Immature natural killer cell (primary cell): ENCODE measurements at regions not wholly inside any gene's neighbourhood (a gene's known extent, or its start where the extent isn't known, plus 50 kb on each side); places are given as distances from the start of the nearest gene placed in this dataset.

Experiments used
- DNase-seq, 3 donors: peaks; one replicate each; pipeline ENCODE4 v3.0.0; 2022; ENCODE audit warnings: mixed read lengths in 1 of 3
- H3K27ac Mint-ChIP-seq, 6 donors: one replicate each; pipeline ENCODE4 v1.8.0; 2020; ENCODE audit warnings: mixed read lengths in 6 of 6, mild to moderate bottlenecking in 5 of 6, inconsistent platforms in 4 of 6, moderate library complexity in 3 of 6
- H3K27me3 Mint-ChIP-seq, 3 donors: one replicate each; pipeline ENCODE4 v1.8.0; 2020 to 2021; ENCODE audit warnings: low read depth in 3 of 3, mild to moderate bottlenecking in 3 of 3, mixed read lengths in 3 of 3, moderate library complexity in 3 of 3, inconsistent platforms in 1 of 3
- H3K36me3 Mint-ChIP-seq, 3 donors: one replicate each; pipeline ENCODE4 v1.8.0; 2020; ENCODE audit warnings: mixed read lengths in 3 of 3, inconsistent platforms in 2 of 3, mild to moderate bottlenecking in 2 of 3
- H3K4me1 Mint-ChIP-seq, 2 donors: one replicate each; pipeline ENCODE4 v1.8.0; 2020; ENCODE audit warnings: inconsistent platforms in 2 of 2, mild to moderate bottlenecking in 2 of 2, mixed read lengths in 2 of 2, moderate library complexity in 1 of 2
- H3K4me3 Mint-ChIP-seq, 5 donors: one replicate each; pipeline ENCODE4 v1.8.0; 2020; ENCODE audit warnings: mild to moderate bottlenecking in 5 of 5, mixed read lengths in 5 of 5, inconsistent platforms in 3 of 5, moderate library complexity in 3 of 5
- H3K9me3 Mint-ChIP-seq, 6 donors: one replicate each; pipeline ENCODE4 v1.8.0; 2020; ENCODE audit warnings: mild to moderate bottlenecking in 6 of 6, mixed read lengths in 6 of 6, inconsistent platforms in 4 of 6, moderate library complexity in 3 of 6

DNA sequence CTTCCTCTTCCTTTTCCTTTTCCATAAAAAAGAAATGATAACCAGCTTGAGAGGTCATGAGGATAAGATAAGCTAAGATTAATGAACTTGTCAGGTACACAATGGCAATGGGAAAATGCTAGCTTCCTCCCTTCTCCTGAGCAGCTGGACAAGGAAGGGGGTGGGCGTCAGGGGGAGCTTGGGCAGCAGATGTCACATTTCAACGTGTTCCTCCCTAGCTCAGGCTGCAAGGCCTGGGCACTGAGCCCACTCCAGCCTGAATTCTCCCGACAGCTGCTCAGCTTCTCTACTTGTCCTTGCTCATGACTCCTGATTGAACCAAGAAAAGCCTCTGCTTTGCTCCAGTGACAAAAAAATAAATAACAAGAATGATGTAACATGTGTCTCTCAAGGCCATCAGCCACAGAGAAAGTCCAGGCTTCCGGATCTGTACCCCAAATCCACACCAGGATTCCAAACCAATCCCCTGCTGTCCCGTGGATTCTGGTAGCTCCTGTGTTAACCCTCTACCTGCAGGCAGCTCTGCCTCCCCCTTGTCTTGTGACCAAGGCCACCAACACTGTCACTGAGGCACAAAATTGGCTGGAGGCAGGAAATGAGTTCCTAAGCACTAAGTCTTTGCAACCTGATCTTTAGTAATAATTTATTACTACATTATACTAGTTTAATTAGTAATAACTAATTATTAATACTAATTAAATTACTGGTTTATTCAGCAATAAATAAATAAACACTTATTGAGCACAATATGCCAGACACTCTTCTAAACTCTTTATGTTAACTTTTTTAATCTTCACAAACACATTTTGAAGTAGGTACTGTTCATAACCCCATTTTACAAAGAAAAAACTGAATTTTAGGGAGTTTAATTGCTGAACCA lies 146.5 kb downstream of the CCDC34 start:
- peaks cover 0 to 3% (median 2%) of the 10 kb centered on the region in 3 donors for H3K27me3 Mint-ChIP-seq
- H3K4me1 Mint-ChIP-seq: no peaks in the 10 kb centered on the region
- no peak overlapping the region for H3K27ac Mint-ChIP-seq
- no peaks in the 10 kb centered on the region for H3K36me3 Mint-ChIP-seq
- no peak for DNase-seq
- H3K9me3 Mint-ChIP-seq: peaks cover 0 to 4% (median 0%) of the 10 kb centered on the region in 6 donors
- H3K4me3 Mint-ChIP-seq: no peak overlapping the region

DNA sequence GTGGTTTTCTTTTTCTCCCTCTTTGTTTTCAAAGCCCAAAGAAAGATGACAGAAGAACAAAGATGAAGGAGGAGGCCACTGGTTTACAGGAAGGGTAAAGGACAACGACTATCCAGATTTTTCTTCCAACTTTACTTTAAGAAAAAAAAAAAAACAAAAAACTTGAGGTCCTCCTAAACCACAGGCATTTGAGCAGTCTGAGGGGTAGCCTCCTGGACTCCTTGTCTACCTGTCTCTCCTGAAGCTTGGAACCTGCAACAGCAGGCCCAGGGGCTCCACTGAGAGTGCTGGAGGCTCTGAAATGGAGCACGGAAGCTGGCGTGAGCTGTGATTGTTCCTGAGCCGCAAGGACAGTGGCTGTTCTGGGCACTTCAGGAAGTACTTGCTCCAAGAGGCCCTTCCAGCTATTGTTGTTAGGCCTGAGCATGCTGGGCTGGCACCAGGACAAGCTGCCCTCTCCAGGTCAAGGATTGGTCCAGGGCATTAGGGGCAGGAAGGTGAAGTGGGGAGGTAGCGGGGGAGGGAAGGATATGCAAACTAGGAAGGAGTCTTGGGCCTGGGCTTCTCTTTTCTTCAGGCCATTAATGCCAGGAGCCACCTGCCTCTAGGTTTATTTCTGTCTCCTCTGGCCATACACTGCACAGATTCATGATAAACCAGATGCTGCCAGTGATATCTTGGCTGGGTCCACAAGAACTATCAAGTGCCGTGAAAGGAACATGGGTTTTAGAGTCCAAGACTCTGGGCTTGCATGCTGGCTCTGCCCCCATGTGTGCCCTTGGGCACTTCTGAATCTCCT lies 147.3 kb downstream of the CCDC34 start:
- DNase-seq: no peak
- Mint-ChIP-seq H3K36me3 (no peaks in the 10 kb centered on the region), H3K4me3 (no peak overlapping the region), H3K27ac (no peak overlapping the region), H3K4me1 (no peaks in the 10 kb centered on the region), H3K9me3 (peaks cover 0 to 4% (median 0%) of the 10 kb centered on the region in 6 donors), H3K27me3 (peaks cover 0 to 3% (median 2%) of the 10 kb centered on the region in 3 donors)

DNA sequence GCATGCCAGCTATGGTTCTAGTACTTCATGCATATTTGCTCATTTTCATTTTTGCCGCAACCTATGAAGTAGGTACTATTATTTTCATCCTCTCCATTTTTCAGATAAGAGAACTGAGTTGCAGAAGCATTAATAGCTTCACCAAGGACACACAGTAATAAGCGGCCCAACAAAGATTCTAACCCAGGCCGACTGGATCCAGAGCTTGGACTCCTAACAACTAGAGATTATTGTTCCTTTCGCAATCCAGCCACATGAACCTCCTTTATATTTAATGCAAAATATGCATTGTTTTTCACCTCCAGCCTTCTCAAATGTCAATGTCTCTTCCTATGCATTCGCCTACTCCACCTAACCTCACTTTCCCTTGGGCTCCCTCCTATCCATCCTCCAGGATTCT lies 148.3 kb downstream of the CCDC34 start:
- Mint-ChIP-seq H3K4me1 (no peaks in the 10 kb centered on the region), H3K4me3 (no peak overlapping the region), H3K9me3 (peaks cover 0 to 4% (median 0%) of the 10 kb centered on the region in 6 donors), H3K36me3 (no peaks in the 10 kb centered on the region), H3K27me3 (peaks cover 0 to 3% (median 2%) of the 10 kb centered on the region in 3 donors), H3K27ac (no peak overlapping the region)
- DNase-seq: no peak

DNA sequence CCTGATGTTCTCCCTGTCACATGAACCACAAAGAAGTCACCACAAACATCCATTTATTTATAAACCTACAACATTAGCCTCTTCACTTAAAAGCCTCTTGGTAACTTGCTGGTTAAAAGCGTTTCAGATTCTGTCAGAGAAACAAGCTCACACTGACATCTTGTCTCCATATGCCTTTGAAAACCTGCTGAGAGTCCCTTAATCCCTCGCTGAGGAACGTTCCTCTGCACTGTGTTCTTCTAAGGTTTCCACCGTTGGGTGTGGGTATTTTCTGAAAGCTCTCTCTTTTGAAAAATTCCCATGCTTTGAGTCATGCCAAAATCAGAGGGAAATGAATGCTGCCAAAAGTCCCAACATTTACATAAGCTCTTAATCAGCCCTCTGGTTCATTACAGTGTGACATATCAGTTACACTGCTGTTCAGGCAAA lies 149.8 kb downstream of the CCDC34 start:
- H3K4me1 Mint-ChIP-seq: no peaks in the 10 kb centered on the region
- peaks cover 0 to 5% (median 2%) of the 10 kb centered on the region in 3 donors for H3K27me3 Mint-ChIP-seq
- no peak overlapping the region for H3K4me3 Mint-ChIP-seq
- DNase-seq: no peak
- H3K36me3 Mint-ChIP-seq: peaks cover 0 to 3% (median 0%) of the 10 kb centered on the region in 3 donors
- no peak overlapping the region for H3K27ac Mint-ChIP-seq
- H3K9me3 Mint-ChIP-seq: peaks cover 0 to 4% (median 0%) of the 10 kb centered on the region in 6 donors

DNA sequence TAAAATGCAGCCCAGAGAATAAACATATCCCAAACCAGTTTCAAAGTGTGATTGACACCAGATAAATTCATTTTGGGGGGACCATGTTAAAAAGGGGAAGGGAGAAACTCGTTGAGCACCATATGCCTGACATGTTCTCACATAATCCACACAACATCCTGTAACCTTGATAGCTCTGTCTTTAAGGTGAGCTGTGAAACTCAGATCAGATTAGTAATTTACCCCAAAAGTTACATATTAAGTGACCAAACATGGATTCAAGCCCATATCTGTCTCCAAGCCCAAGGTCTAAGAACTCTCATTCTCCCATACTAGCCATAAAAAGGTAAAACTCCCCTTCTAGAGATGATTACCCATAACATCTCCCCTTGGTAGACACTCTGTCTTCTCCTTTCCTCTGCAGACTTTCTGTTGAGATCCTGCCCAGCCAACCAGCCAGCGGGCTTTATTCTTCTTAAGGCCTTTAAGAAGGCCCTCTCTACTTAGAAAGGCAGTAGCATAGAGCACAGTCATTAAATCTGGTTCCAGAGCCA lies 150.7 kb downstream of the CCDC34 start:
- Mint-ChIP-seq H3K4me1 (no peaks in the 10 kb centered on the region), H3K36me3 (peaks cover 0 to 3% (median 0%) of the 10 kb centered on the region in 3 donors), H3K27ac (no peak overlapping the region), H3K9me3 (peaks cover 0 to 4% (median 0%) of the 10 kb centered on the region in 6 donors), H3K27me3 (peaks cover 0 to 5% (median 2%) of the 10 kb centered on the region in 3 donors), H3K4me3 (no peak overlapping the region)
- no peak for DNase-seq

DNA sequence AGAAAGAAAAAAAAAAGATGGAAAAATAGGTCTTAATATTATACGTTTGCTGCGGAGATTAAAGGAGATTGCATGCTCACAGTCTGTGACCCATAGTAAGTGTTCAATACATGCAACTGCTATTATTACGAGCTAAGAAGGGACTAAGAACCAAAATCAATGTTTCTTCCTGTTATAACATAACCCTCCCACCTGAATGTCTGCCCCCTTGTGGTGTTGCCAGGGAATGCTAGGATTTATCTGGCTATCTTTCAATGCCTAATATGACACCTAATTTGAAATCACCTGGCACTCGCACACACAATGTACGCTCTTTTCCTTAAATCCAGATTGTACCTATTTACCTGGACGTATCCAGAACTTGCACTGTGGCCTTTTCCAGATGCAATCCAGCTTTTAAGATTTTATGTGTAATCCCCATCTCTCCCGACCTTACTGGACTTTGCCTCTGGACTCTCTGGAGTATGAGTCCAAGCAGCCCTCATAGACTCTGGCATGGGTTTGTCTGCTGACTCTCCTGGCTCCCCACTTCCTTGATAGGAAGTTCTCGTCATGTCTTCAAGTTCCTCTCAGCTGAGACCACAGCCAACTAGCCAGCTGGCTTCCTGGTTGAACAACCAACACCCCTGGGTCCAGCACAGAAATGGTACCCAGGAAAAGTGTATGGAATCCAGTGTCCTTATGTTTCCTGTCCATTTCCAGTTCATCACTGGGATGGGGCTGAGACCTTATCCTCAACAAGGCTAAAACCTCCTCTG lies 151.5 kb downstream of the CCDC34 start:
- Mint-ChIP-seq H3K4me3 (no peak overlapping the region), H3K9me3 (peaks cover 0 to 4% (median 0%) of the 10 kb centered on the region in 6 donors), H3K4me1 (no peaks in the 10 kb centered on the region), H3K27ac (no peak overlapping the region), H3K36me3 (peaks cover 0 to 3% (median 0%) of the 10 kb centered on the region in 3 donors), H3K27me3 (peaks cover 0 to 5% (median 2%) of the 10 kb centered on the region in 3 donors)
- DNase-seq: no peak

DNA sequence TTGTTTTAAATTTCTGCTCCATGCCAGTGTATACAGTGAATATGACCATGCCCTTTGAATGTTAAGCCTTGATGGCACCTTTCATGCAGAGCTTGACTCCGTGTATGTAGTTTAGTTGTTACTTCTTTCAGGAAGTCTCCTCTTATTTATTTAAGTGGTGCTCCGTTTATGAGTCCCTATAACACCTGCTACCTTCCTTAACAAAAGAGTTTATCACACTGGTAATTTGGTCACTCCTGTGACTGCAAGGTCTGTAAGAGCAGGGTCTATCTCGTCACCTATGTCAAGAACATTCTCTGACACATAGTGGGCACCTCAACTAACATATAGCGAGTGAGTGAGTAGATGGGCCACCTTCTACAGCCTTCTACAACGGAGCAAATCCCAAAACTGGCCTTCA lies 152.5 kb downstream of the CCDC34 start:
- H3K4me1 Mint-ChIP-seq: no peaks in the 10 kb centered on the region
- no peak overlapping the region for H3K27ac Mint-ChIP-seq
- H3K27me3 Mint-ChIP-seq: peaks cover 0 to 7% (median 0%) of the 10 kb centered on the region in 3 donors
- DNase-seq: no peak
- peaks cover 0 to 3% (median 0%) of the 10 kb centered on the region in 3 donors for H3K36me3 Mint-ChIP-seq
- H3K4me3 Mint-ChIP-seq: no peak overlapping the region
- peaks cover 0 to 4% (median 0%) of the 10 kb centered on the region in 6 donors for H3K9me3 Mint-ChIP-seq

DNA sequence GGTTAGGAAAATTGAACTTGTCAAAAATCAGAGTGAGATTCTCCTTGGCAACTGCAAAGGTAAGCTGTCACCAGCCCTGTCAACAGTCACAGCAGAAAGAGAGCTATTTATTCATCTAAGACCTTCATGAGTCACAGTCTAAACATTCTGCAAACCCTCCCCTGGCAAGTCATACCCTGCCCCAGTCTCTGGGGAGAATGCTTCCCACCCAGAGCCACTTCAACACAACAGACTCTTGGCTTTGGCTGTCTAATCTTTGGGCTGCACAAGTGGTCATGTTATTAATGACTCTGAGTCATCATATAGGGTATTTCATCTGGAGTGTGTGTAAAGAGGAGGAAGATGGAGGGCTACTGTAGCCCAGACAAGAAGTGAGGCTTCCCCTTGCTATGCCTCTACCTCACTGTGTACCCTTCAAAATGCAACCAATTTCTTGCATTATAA lies 153.4 kb downstream of the CCDC34 start:
- no peak for DNase-seq
- Mint-ChIP-seq H3K27ac (no peak overlapping the region), H3K36me3 (peaks cover 0 to 3% (median 0%) of the 10 kb centered on the region in 3 donors), H3K9me3 (peaks cover 0 to 4% (median 0%) of the 10 kb centered on the region in 6 donors), H3K4me1 (no peaks in the 10 kb centered on the region), H3K27me3 (peaks cover 0 to 7% (median 0%) of the 10 kb centered on the region in 3 donors), H3K4me3 (no peak overlapping the region)

DNA sequence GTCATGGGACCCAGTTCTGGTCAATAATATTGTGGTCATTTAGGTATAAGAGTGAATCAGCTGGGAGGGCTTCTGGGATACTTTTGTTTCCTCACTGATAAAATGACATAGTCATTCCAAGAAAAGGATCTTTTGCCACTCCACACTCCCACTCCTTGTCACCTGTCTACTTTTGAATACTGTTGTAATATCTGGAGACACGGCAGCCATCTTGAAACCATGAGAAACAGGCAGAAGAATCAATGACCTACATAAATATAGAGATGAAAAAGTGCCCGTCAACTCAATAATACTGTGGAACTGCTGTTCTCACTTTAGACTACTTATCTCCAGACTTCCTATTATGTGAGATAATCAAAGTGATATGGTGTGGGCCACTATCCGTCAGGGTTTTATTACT lies 154.2 kb downstream of the CCDC34 start:
- Mint-ChIP-seq H3K27ac (no peak overlapping the region), H3K4me1 (no peaks in the 10 kb centered on the region), H3K9me3 (peaks cover 0 to 4% (median 0%) of the 10 kb centered on the region in 6 donors), H3K4me3 (no peak overlapping the region), H3K27me3 (peaks cover 0 to 7% (median 0%) of the 10 kb centered on the region in 3 donors), H3K36me3 (peaks cover 0 to 3% (median 0%) of the 10 kb centered on the region in 3 donors)
- DNase-seq: no peak

DNA sequence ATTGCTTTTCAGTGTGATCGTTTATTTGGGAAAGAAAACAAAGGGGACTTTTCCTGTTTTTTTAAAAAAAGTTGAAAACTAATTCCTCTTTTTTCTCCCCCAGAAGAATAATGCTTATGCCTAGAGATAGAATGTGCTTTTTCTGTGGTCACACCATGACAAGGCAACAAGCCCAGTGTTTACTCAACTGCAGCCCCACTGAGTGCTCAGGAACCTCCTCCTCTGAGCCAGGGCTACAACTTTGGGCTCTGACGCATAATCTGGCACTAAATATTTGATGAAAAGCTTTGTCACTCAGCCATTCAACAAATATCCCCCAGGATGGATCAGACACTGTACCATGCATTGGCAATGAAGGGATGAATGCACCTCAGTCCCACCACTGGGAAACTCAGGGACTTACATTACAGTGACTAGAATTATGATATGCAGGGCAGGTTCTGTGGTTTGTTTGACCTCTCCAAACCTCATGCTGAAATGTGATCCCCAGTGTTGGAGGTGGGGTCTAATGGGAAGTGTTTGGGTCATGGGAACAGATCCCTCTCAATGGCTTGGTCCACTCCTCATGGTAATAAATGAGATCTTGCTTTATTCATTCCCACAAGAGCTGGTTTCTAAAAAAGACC lies 155.9 kb downstream of the CCDC34 start:
- H3K36me3 Mint-ChIP-seq: peaks cover 0 to 3% (median 0%) of the 10 kb centered on the region in 3 donors

DNA sequence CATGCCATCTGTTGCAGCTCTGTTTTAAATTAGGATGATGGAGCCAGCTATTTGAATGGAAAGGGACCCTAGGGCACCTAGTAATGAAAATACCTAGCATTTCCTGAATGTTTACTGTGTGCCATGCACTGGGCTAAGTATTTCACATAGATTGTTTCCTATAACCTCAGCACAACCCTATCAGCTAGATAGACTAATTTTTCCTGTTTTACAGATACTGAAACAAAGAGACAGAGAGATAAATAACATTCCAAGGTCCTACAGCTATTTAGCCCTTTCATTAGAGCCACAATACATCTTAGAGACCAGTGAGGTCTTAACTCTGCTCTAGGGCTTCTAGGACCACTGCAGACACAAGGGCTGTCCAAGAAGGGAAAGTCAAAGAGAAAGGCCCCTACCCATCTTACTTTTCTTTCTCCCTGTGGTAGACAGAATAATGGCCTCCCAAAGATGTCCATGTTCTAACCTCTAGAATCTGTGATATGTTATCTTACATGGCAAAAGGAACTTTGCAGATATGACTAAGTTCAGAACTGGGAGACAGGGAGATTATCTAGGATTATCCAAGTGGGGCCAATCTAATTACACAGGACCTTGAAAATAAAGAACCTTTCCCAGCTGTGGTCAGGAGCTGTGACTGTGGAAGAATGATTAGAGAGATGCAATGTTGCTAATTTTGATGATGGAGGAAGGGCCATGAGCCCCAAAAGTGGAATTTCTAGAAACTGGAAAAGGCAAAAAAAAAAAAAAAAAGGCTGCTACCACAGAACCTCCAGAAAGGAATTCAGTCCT lies 157.0 kb downstream of the CCDC34 start:
- peaks cover 2 to 4% (median 3%) of the 10 kb centered on the region in 3 donors for H3K27me3 Mint-ChIP-seq
- DNase-seq: no peak
- peaks cover 0 to 3% (median 0%) of the 10 kb centered on the region in 3 donors for H3K36me3 Mint-ChIP-seq
- no peaks in the 10 kb centered on the region for H3K4me1 Mint-ChIP-seq
- H3K27ac Mint-ChIP-seq: no peak overlapping the region
- H3K9me3 Mint-ChIP-seq: peaks cover 0 to 4% (median 0%) of the 10 kb centered on the region in 6 donors
- H3K4me3 Mint-ChIP-seq: no peak overlapping the region

More for the DNA sequence above, 155.9 kb downstream of the CCDC34 start:
- Mint-ChIP-seq H3K4me3 (no peak overlapping the region), H3K27ac (no peak overlapping the region), H3K27me3 (peaks cover 2 to 7% (median 3%) of the 10 kb centered on the region in 3 donors), H3K9me3 (peaks cover 0 to 4% (median 0%) of the 10 kb centered on the region in 6 donors), H3K4me1 (no peaks in the 10 kb centered on the region)
- no peak for DNase-seq

DNA sequence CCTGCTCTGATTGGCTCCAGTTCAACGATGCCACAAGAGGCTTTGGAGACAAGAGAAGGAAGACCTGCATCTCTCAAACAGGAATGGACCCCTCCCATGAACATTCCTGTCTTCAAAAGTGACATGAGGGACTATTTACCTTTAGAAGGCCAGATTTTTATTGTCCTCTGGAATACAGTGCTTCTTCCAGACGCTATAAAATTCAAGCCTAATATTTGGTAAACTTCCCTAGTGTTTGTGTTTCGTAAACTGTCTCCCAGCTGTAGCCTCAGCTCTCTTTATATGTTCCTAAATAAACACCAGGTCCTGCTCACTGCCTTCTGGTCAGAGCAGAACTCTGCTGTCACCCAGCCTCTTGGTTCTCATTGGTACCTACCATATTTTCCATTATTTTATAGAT lies 157.8 kb downstream of the CCDC34 start:
- H3K36me3 Mint-ChIP-seq: peaks cover 0 to 3% (median 0%) of the 10 kb centered on the region in 3 donors
- no peak for DNase-seq
- peaks cover 0 to 6% (median 0%) of the 10 kb centered on the region in 6 donors for H3K9me3 Mint-ChIP-seq
- H3K4me1 Mint-ChIP-seq: no peaks in the 10 kb centered on the region
- no peak overlapping the region for H3K4me3 Mint-ChIP-seq
- no peak overlapping the region for H3K27ac Mint-ChIP-seq
- H3K27me3 Mint-ChIP-seq: peaks cover 2 to 4% (median 3%) of the 10 kb centered on the region in 3 donors
